ENCODE measurements at regions not wholly inside any gene's neighbourhood (a gene's known extent, or its start where the extent isn't known, plus 50 kb on each side); places are given as distances from the start of the nearest gene placed in this dataset.
A peak's percentile ranks its signal among the peaks of the same experiment; 100 is the strongest.
"Not testable (repeated sequence)": the region's sequence is repeated elsewhere in the genome, so short reads cannot be mapped to it uniquely, and the experiment has no call there.

- no peak for DNase-seq (ENCODE audit: low spot score)
Measured at GRCh38 chr11:81573367-81573766, 1160.3 kb downstream of the FAM181B start.

- no peak for DNase-seq (ENCODE audit: low spot score)
Measured at GRCh38 chr11:81570669-81571068, 1163.0 kb downstream of the FAM181B start.

- DNase-seq (ENCODE audit: low spot score), result no peak
Measured at GRCh38 chr11:81569999-81570398, 1163.7 kb downstream of the FAM181B start.

- DNase-seq (ENCODE audit: low spot score), result no peak
Measured at GRCh38 chr11:81568918-81569317, 1164.7 kb downstream of the FAM181B start.

GRCh38 chr11:81548123-81548522, 1185.5 kb downstream of the FAM181B start:
- no peak for DNase-seq (ENCODE audit: low spot score)

GRCh38 chr11:81539806-81540205, 1193.9 kb downstream of the FAM181B start:
- DNase-seq (ENCODE audit: low spot score), result not testable (repeated sequence)

- no peak for DNase-seq (ENCODE audit: low spot score)
Measured at GRCh38 chr11:81515566-81515965, 1218.1 kb downstream of the FAM181B start.

GRCh38 chr11:81497202-81497804, 1236.4 kb downstream of the FAM181B start:
- DNase-seq (ENCODE audit: low spot score), result peak; percentile 21

GRCh38 chr11:81496601-81497000, 1237.1 kb downstream of the FAM181B start:
- no peak for DNase-seq (ENCODE audit: low spot score)

- no peak for DNase-seq (ENCODE audit: low spot score)
Measured at GRCh38 chr11:81495699-81496292, 1237.9 kb downstream of the FAM181B start.

- no peak for DNase-seq (ENCODE audit: low spot score)
Measured at GRCh38 chr11:81494431-81494830, 1239.2 kb downstream of the FAM181B start.

- no peak for DNase-seq (ENCODE audit: low spot score)
Measured at GRCh38 chr11:81492923-81493445, 1240.7 kb downstream of the FAM181B start.

GRCh38 chr11:81487109-81487508, 1246.6 kb downstream of the FAM181B start:
- no peak for DNase-seq (ENCODE audit: low spot score)

- no peak for DNase-seq (ENCODE audit: low spot score)
Measured at GRCh38 chr11:81484196-81484595, 1249.5 kb downstream of the FAM181B start.

GRCh38 chr11:81477277-81477676, 1256.4 kb downstream of the FAM181B start:
- DNase-seq (ENCODE audit: low spot score), result no peak

- no peak for DNase-seq (ENCODE audit: low spot score)
Measured at GRCh38 chr11:81476345-81476744, 1257.3 kb downstream of the FAM181B start.

GRCh38 chr11:81472646-81473045, 1261.0 kb downstream of the FAM181B start:
- DNase-seq (ENCODE audit: low spot score), result no peak

GRCh38 chr11:81470446-81470845, 1263.2 kb downstream of the FAM181B start:
- DNase-seq (ENCODE audit: low spot score), result no peak

- no peak for DNase-seq (ENCODE audit: low spot score)
Measured at GRCh38 chr11:81459766-81460306, 1273.8 kb downstream of the FAM181B start.

- no peak for DNase-seq (ENCODE audit: low spot score)
Measured at GRCh38 chr11:81449588-81450156, 1284.0 kb downstream of the FAM181B start.

- no peak for DNase-seq (ENCODE audit: low spot score)
Measured at GRCh38 chr11:81444297-81444696, 1289.4 kb downstream of the FAM181B start.

- no peak for DNase-seq (ENCODE audit: low spot score)
Measured at GRCh38 chr11:81432333-81432732, 1301.3 kb downstream of the FAM181B start.

GRCh38 chr11:81424822-81425221, 1308.8 kb downstream of the FAM181B start:
- DNase-seq (ENCODE audit: low spot score), result no peak
